ENCODE measurements at regions not wholly inside any gene's neighbourhood (a gene's known extent, or its start where the extent isn't known, plus 50 kb on each side); places are given as distances from the start of the nearest gene placed in this dataset.
A peak's percentile ranks its signal among the peaks of the same experiment; 100 is the strongest.
"Not testable (repeated sequence)": the region's sequence is repeated elsewhere in the genome, so short reads cannot be mapped to it uniquely, and the experiment has no call there.

DNA sequence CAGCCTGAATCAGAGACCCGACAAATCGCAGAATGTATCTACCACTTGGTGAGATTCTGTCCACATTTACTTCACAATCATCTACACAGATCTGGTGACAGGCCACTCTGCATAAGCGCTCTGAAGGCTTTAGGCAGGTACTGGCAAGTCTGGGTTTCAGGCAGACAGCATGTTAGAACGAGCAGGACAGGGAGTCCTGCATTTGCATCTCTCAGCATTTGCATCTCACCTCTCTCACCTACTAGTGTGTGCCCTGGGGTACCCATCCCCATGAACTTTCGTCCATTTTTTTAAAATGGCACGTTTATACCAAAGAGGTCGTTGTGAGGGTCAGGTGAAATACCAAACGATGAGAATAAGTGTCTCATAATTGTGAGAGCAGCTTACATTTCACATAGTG lies 108.2 kb downstream of the SPATA31A1 start:
- H3K36me3 ChIP-seq (ENCODE audit: control insufficient read depth, insufficient read depth, low read length); H3K27ac ChIP-seq (ENCODE audit: low read length); H3K27me3 ChIP-seq (ENCODE audit: control insufficient read depth, insufficient read depth, low read length); H3K4me3 ChIP-seq (ENCODE audit: low read length); H3K9me3 ChIP-seq (ENCODE audit: control insufficient read depth, insufficient read depth, low read length); H3K4me1 Mint-ChIP-seq; H3K27me3 Mint-ChIP-seq (ENCODE audit: low read depth in 2 of 2); ATAC-seq; intact Hi-C loops (cut with micrococcal nuclease); H3K9me3 Mint-ChIP-seq; H3K4me1 ChIP-seq (ENCODE audit: control insufficient read depth, insufficient read depth, low read length); H3K36me3 Mint-ChIP-seq: not testable (repeated sequence)
- DNase-seq, result peak in 1 of 2 donors; percentile 3
- peak overlapping the region in 1 of 2 donors; percentile 92 for H3K27ac Mint-ChIP-seq
- 7% methylated on average over 1 of the region's 8 CpGs for WGBS (ENCODE audit: insufficient coverage)
- peak overlapping the region; percentile 97 for H3K4me3 Mint-ChIP-seq

DNA sequence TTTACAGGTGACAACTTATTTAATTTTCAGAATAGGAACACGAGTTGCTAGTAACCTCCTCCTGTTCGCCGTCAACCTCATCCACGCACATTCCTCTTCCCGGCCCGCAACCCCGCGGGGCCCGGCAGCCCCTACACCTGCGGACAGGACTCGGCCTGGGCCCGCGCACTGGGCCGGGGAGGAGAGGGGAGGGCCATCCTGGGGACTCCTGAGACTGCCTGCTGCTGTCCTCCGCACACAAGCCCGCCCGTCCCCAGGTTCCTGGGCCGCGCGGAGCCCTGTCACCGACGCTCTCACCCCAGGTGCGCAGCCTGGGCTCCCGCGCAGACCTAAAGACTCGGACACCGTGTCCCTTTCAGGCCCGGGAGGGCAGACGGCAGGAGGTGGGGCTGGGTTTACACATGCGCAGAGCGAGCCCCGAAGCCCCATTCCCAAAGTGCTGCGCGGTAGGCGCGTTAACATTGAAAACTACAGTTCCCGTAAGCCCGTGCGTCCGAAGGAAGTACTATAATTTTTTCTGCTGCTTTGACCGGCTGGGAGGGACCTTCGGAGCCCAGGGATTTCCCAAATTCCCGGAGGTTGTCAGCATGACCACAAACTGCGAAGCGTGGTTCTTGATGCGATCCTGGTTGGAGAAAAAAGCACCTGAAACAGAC lies 108.8 kb downstream of the SPATA31A1 start:
- under 1% methylated on average over 35 of the region's 46 CpGs for WGBS (ENCODE audit: insufficient coverage)
- H3K9me3 ChIP-seq (ENCODE audit: control insufficient read depth, insufficient read depth, low read length); H3K36me3 Mint-ChIP-seq; intact Hi-C loops (cut with micrococcal nuclease); H3K27ac ChIP-seq (ENCODE audit: low read length); H3K27me3 ChIP-seq (ENCODE audit: control insufficient read depth, insufficient read depth, low read length); H3K4me1 ChIP-seq (ENCODE audit: control insufficient read depth, insufficient read depth, low read length); H3K4me1 Mint-ChIP-seq; H3K9me3 Mint-ChIP-seq; H3K36me3 ChIP-seq (ENCODE audit: control insufficient read depth, insufficient read depth, low read length); H3K27me3 Mint-ChIP-seq (ENCODE audit: low read depth in 2 of 2): not testable (repeated sequence)
- peak; percentile 46 to 76 for DNase-seq
- peak overlapping the region; percentile 41 for H3K4me3 ChIP-seq (ENCODE audit: low read length)
- peak; percentile 84 to 96 (median 96) for ATAC-seq
- peak overlapping the region; percentile 77 to 92 for H3K27ac Mint-ChIP-seq
- H3K4me3 Mint-ChIP-seq, result peak overlapping the region; percentile 97

DNA sequence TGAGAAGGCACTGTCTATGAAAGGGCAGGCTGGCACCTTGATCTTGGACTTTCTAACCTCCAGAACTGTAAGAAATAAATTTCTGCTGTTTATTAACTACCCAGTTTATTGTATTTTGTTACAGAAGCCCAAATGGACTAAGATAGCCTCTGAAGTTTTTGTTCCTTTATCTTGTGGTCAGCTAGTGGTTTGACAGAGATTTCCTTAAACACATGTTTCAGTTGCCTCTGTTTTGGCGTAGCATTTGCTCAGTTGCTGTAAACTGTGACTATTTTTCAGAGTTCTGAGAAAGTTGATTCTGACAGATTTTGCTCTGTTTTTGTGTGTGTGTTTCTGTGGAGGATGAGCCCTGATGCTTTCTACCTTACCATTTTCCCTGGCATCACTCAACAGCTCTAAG lies 119.0 kb downstream of the SPATA31A1 start:
- H3K36me3 ChIP-seq (ENCODE audit: control insufficient read depth, insufficient read depth, low read length); H3K27me3 Mint-ChIP-seq (ENCODE audit: low read depth in 2 of 2); intact Hi-C loops (cut with micrococcal nuclease); DNase-seq; ATAC-seq; H3K9me3 ChIP-seq (ENCODE audit: control insufficient read depth, insufficient read depth, low read length); H3K4me1 ChIP-seq (ENCODE audit: control insufficient read depth, insufficient read depth, low read length); H3K4me3 ChIP-seq (ENCODE audit: low read length); H3K27ac Mint-ChIP-seq; H3K36me3 Mint-ChIP-seq; H3K27me3 ChIP-seq (ENCODE audit: control insufficient read depth, insufficient read depth, low read length); H3K27ac ChIP-seq (ENCODE audit: low read length); H3K4me3 Mint-ChIP-seq; H3K4me1 Mint-ChIP-seq; H3K9me3 Mint-ChIP-seq: not testable (repeated sequence)
- no CpG with 5 or more reads among the region's 1 CpG for WGBS (ENCODE audit: insufficient coverage)

DNA sequence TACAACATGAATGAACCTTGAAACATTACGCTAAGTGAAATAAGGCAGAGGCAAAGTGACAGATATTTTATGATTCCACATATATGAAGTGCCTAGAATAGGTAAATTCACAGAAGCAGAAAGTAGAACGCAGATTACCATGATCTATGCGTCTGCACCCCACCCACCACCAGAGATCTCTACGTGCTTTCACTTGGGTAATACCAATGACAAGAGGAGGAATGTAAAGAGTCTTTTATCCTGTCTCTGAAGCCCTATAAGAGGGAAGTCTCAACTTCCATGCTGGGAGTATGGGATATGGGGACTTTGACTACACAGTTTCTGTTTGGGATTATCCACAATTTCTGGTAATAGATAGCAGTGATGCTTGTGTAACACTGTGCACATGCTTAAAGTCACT lies 127.6 kb downstream of the SPATA31A1 start:
- DNase-seq; H3K4me1 Mint-ChIP-seq; H3K9me3 ChIP-seq (ENCODE audit: control insufficient read depth, insufficient read depth, low read length); H3K27me3 ChIP-seq (ENCODE audit: control insufficient read depth, insufficient read depth, low read length); H3K27ac Mint-ChIP-seq; H3K27me3 Mint-ChIP-seq (ENCODE audit: low read depth in 2 of 2); ATAC-seq; H3K36me3 ChIP-seq (ENCODE audit: control insufficient read depth, insufficient read depth, low read length); H3K4me1 ChIP-seq (ENCODE audit: control insufficient read depth, insufficient read depth, low read length); intact Hi-C loops (cut with micrococcal nuclease); H3K9me3 Mint-ChIP-seq; H3K36me3 Mint-ChIP-seq; H3K27ac ChIP-seq (ENCODE audit: low read length); H3K4me3 ChIP-seq (ENCODE audit: low read length); H3K4me3 Mint-ChIP-seq: not testable (repeated sequence)
- WGBS (ENCODE audit: insufficient coverage), result no CpG with 5 or more reads among the region's 4 CpGs

DNA sequence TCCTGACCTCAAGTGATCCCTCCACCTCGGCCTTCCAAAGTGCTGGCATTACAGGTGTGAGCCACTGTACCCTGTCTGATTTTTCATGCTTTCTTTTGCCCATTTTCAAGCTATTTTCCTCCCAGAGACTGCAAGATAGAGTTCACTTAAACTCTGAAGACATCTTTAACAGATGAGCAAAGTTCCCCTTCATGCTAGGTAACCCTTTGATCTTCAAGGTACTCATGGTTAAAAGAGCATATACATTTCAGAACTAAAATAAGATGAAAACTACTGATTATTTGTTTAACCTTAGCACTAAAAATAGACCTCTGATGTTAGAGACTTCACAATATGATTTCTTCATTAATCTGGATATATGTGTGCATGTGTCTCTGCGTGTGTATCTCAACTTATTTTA lies 128.4 kb downstream of the SPATA31A1 start:
- not testable (repeated sequence) for H3K27ac Mint-ChIP-seq

DNA sequence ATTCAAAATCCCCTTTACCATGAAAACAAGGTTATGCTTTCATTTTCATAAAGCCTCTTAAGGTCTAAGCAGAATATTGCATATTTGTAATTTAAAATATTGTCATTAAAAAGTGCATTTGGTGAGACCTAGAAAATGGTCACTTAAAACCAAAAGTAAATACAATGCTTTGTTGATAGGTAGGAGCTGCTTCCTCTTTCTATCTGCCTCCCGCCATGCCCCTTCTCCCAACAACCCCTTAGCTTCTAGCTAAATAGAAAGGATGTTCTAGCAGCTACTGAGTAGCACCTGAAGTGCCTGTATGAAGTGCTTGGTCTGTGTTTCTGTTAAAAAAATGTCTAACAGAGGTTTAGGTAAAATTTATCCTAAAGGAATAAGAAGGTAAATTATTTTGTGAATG lies 128.8 kb downstream of the SPATA31A1 start:
- H3K27me3 Mint-ChIP-seq (ENCODE audit: low read depth in 2 of 2); H3K27me3 ChIP-seq (ENCODE audit: control insufficient read depth, insufficient read depth, low read length); H3K27ac ChIP-seq (ENCODE audit: low read length); H3K36me3 Mint-ChIP-seq; H3K4me3 Mint-ChIP-seq; H3K9me3 Mint-ChIP-seq; H3K4me3 ChIP-seq (ENCODE audit: low read length); DNase-seq; H3K9me3 ChIP-seq (ENCODE audit: control insufficient read depth, insufficient read depth, low read length); intact Hi-C loops (cut with micrococcal nuclease); H3K27ac Mint-ChIP-seq; ATAC-seq; H3K4me1 Mint-ChIP-seq; H3K4me1 ChIP-seq (ENCODE audit: control insufficient read depth, insufficient read depth, low read length); H3K36me3 ChIP-seq (ENCODE audit: control insufficient read depth, insufficient read depth, low read length): not testable (repeated sequence)
- no CpG with 5 or more reads among the region's 1 CpG for WGBS (ENCODE audit: insufficient coverage)

More for the DNA sequence above, 128.4 kb downstream of the SPATA31A1 start:
- H3K9me3 ChIP-seq (ENCODE audit: control insufficient read depth, insufficient read depth, low read length); DNase-seq; H3K36me3 ChIP-seq (ENCODE audit: control insufficient read depth, insufficient read depth, low read length); H3K4me1 Mint-ChIP-seq; intact Hi-C loops (cut with micrococcal nuclease); H3K4me1 ChIP-seq (ENCODE audit: control insufficient read depth, insufficient read depth, low read length); H3K27ac ChIP-seq (ENCODE audit: low read length); H3K27me3 ChIP-seq (ENCODE audit: control insufficient read depth, insufficient read depth, low read length); H3K4me3 Mint-ChIP-seq; H3K9me3 Mint-ChIP-seq; H3K36me3 Mint-ChIP-seq; H3K27me3 Mint-ChIP-seq (ENCODE audit: low read depth in 2 of 2); ATAC-seq; H3K4me3 ChIP-seq (ENCODE audit: low read length): not testable (repeated sequence)
- no CpG with 5 or more reads among the region's 2 CpGs for WGBS (ENCODE audit: insufficient coverage)

DNA sequence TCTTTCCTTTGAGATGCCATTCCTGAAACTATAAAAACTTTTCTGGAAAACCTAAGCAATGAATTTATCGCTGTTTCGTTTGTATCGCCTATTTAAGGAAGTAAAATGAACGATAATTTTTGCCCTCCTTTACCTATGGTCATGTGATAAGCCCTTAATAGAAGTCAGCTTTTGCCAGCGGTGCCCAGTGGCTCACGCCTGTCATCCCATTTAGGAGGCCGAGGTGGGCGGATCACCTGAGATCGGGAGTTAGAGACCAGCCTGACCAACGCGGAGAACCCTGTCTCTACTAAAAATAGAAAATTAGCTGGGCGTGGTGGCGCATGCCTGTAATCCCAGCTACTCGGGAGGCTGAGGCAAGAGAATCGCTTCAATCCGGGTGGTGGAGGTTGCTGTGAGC lies 132.0 kb downstream of the SPATA31A1 start:
- H3K27me3 Mint-ChIP-seq (ENCODE audit: low read depth in 2 of 2); H3K9me3 ChIP-seq (ENCODE audit: control insufficient read depth, insufficient read depth, low read length); H3K4me3 Mint-ChIP-seq; H3K4me3 ChIP-seq (ENCODE audit: low read length); H3K27ac ChIP-seq (ENCODE audit: low read length); H3K27me3 ChIP-seq (ENCODE audit: control insufficient read depth, insufficient read depth, low read length); intact Hi-C loops (cut with micrococcal nuclease); H3K4me1 Mint-ChIP-seq; DNase-seq; H3K36me3 ChIP-seq (ENCODE audit: control insufficient read depth, insufficient read depth, low read length); ATAC-seq; H3K27ac Mint-ChIP-seq; H3K4me1 ChIP-seq (ENCODE audit: control insufficient read depth, insufficient read depth, low read length); H3K36me3 Mint-ChIP-seq; H3K9me3 Mint-ChIP-seq: not testable (repeated sequence)
- WGBS (ENCODE audit: insufficient coverage), result 95% methylated on average over 4 of the region's 16 CpGs

DNA sequence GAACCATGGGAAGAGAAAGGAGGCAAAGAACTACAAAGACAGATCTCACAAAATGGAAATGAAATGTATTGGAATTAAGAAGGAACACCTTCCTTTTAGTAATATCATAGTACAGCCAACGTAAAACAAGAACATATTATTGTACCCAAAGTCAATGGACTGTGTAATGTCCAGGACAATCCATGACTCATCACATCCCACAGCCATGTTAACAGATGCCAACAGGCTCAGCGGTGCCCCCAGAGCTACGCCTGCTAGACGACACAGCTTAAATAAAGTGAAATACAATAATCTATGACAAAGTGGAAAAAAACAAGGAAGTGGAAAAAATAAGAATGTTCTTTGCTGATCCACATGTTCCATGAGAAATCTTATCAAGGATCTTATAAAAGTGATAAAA lies 140.8 kb downstream of the SPATA31A1 start:
- H3K36me3 Mint-ChIP-seq; DNase-seq; H3K9me3 Mint-ChIP-seq; H3K4me1 ChIP-seq (ENCODE audit: control insufficient read depth, insufficient read depth, low read length); H3K27me3 Mint-ChIP-seq (ENCODE audit: low read depth in 2 of 2); H3K4me3 ChIP-seq (ENCODE audit: low read length); H3K27ac ChIP-seq (ENCODE audit: low read length); H3K4me3 Mint-ChIP-seq; H3K36me3 ChIP-seq (ENCODE audit: control insufficient read depth, insufficient read depth, low read length); H3K27me3 ChIP-seq (ENCODE audit: control insufficient read depth, insufficient read depth, low read length); intact Hi-C loops (cut with micrococcal nuclease); ATAC-seq; H3K9me3 ChIP-seq (ENCODE audit: control insufficient read depth, insufficient read depth, low read length); H3K27ac Mint-ChIP-seq; H3K4me1 Mint-ChIP-seq: not testable (repeated sequence)
- no CpG with 5 or more reads among the region's 4 CpGs for WGBS (ENCODE audit: insufficient coverage)

All from natural killer cell (primary cell).